SH-SY5Y (cell line): ENCODE measurements at regions not wholly inside any gene's neighbourhood (a gene's known extent, or its start where the extent isn't known, plus 50 kb on each side); places are given as distances from the start of the nearest gene placed in this dataset.

Experiments used
- GATA2 ChIP-seq: IDR thresholded peaks from 2 replicates; pipeline ENCODE4 v1.6.1; 2011; ENCODE audit warnings: mild to moderate bottlenecking, low read depth, low read length
- GATA3 ChIP-seq: IDR thresholded peaks from 2 replicates; pipeline ENCODE4 v1.6.1; 2011; ENCODE audit warnings: low read depth, mild to moderate bottlenecking, low read length, moderate library complexity

- TF ChIP-seq GATA2: no peak
- TF ChIP-seq GATA3: no peak
Measured at GRCh38 chr7:80288175-80289122, 153.8 kb downstream of the GNAI1 start.

DNA sequence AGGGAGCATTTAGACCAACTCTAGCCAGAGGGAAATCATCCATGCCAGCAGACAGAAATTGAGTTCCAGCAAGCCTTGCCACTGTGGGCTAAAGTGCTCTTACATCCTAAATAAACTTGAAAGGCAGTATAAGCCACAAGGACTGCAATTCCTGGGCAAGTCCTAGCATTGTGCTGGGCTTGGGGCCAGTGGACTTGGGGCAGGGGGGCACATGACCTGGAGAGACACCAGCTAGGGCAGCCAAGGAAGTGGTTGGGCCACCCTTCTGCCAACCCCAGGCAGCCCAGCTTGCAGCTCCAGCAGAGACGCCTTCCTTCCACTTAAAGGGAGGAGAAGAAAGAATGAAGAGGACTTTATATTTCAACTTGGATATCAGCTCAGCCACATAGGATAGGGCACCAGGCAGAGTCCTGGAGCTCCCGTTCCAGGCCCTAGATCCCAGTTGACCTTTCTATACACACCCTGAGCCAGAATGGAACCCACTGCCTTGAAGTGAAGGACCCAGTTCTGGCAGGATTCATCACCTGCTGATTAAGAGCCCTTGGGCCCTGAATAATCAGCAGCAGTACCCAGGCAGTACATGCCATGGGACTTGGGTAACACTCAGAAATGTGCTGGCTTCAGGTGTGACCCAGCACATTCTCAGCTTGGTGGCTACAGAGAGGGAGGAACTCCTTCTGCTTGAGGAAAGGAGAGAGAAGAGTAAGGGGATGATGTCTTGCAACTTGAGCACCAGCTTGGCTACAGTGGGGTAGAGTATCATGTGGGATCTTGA lies 153.0 kb downstream of the GNAI1 start:
- TF ChIP-seq GATA2: no peak
- no peak for TF ChIP-seq GATA3

DNA sequence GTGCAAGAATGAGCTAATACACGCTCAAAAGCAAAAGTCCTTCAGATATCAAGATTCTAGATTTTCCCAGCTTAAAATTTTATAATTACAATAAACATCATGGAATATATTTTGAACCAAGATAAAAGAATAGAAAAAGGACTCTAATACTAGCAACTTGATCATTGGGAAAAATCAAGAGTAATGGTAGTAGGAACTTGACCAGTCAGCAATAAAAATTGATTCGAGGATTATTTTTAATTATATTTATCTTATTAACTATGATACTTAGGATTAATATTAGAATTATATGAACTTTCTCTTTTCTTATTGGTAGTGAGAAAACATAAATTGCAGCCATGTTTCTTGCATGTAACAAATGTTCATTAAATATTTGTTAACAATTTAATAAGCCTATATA lies 152.0 kb downstream of the GNAI1 start:
- TF ChIP-seq GATA2: no peak
- TF ChIP-seq GATA3: no peak

DNA sequence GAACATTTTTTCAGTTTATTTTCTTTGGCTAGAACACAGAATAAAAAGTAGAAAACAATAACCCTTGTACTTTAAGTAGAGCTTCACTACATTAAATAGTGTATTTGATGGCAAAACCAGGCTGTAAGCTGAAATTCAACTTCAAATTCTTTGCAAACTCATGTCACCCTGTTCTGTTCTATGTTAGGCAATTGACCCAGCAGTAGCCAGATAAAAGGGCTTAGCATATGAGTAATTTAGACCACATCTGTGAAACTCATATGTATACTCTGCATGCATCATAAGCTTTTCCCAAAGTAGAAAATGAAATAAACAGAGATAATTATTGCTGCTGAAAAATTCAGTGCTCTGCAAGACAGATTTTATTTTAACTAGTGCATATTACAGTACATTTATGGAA lies 150.2 kb downstream of the GNAI1 start:
- TF ChIP-seq GATA3: no peak
- TF ChIP-seq GATA2: no peak

DNA sequence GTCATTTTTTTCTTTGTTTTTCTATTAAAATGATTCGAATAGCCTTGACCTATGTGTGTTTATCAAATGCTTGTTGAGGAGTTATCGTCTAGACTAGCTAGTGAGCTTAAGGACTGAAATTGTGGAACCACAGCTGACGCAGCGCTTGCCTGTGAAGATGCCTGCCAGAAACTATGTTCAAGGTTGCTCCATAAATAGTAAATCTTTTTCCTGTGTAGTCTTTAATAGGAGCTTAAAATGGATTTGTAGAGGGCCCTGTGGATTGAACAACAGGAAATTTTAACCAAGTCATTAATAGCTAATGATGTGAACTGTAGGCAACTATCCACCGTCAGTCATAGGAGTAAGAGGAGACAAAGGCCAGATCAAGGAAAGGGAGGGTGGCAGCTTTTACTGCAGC lies 145.1 kb downstream of the GNAI1 start:
- TF ChIP-seq GATA3: no peak
- TF ChIP-seq GATA2: no peak

DNA sequence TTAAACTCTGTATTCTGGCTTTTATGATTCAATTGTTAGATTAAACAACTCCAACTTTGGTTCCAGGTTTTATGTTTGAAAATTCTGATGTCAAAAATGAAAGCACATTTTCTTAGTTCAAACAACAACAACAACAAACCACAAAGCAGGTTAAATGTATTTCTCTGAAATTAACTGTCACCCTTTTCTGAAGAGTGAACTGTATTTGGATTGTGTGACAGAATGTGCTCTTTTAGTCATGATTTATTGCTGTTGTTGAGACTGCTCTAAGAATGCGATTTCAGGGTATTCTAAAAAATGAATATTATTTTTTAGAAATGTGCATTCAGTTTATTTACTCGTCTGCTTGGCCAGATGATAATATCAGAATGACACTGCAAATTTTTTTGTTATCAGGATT lies 144.1 kb downstream of the GNAI1 start:
- no peak for TF ChIP-seq GATA3
- no peak for TF ChIP-seq GATA2

GRCh38 chr7:80277434-80278427 lies 143.1 kb downstream of the GNAI1 start:
- TF ChIP-seq GATA3 (no peak), GATA2 (no peak)
